ENCODE measurements at regions not wholly inside any gene's neighbourhood (a gene's known extent, or its start where the extent isn't known, plus 50 kb on each side); places are given as distances from the start of the nearest gene placed in this dataset.

DNA sequence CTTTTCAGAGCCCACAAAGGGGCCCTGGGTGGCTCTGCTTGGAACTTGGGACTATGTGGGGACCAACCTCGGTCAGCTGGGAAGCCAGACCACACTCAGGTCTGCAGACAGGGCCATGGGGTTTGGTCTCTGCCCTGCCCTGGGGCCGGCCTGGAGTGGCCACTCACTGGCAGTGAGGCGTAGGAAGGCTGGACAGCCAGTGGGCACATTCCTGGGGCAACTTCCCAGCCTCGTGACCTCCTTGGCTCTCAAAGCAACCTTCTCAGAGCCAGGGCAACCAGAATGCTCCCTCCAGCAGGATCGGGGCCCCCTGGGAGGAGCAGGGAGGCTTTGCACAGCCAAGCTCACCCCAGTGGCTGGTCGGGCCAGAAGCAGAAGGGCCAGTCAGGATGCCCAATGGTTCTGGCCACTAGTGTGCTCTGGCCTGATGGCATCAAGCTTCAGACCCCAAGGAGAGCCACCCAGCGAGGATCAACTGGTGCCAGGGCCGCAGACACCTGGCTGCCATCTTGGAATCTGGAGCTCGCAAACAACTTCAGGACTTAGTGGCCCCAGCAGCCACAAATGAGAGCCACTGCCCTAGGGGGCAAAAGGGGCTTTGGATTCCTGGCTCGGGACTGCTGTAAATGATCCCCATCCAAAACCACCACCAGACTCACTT lies 87.1 kb downstream of the MYEOV start:
- FAIRE-seq (no peak), DNase-seq (ENCODE audit: low read depth) (no peak)
- Histone ChIP-seq H4K20me1 (ENCODE audit: insufficient read depth, low read length) (no peaks in the 10 kb centered on the region), H3K36me3 (ENCODE audit: insufficient read depth, low read length) (no peaks in the 10 kb centered on the region), H3K27me3 (ENCODE audit: insufficient read depth, low read length) (no peaks in the 10 kb centered on the region), H3K9ac (ENCODE audit: low read length) (no peak overlapping the region), H3K9me3 (ENCODE audit: insufficient read depth, low read depth, low read length) (no peaks in the 10 kb centered on the region), H3K4me3 (ENCODE audit: insufficient read depth, low read depth, low read length) (no peak overlapping the region), H3K4me1 (ENCODE audit: insufficient read depth, low read length) (no peaks in the 10 kb centered on the region), H3K4me2 (ENCODE audit: low read length) (no peak overlapping the region), H3K27ac (ENCODE audit: low read depth, low read length) (no peak overlapping the region), H2AFZ (ENCODE audit: low read depth, low read length) (no peak overlapping the region), H3K79me2 (ENCODE audit: insufficient read depth, low read length) (no peaks in the 10 kb centered on the region)
- H3K4me1 Mint-ChIP-seq (ENCODE audit: low read depth, unreplicated experiment): peaks cover 2% of the 10 kb centered on the region
- no peaks in the 10 kb centered on the region for H3K9me3 Mint-ChIP-seq (ENCODE audit: unreplicated experiment)
- no peak overlapping the region for H3K4me3 Mint-ChIP-seq (ENCODE audit: unreplicated experiment)
- H3K27ac Mint-ChIP-seq (ENCODE audit: unreplicated experiment): no peak overlapping the region
- TF ChIP-seq EZH2 (IDR thresholded peaks at IDR 0.05; ENCODE audit: insufficient read depth, low read length): no peak
- TF ChIP-seq, protein P1, sequence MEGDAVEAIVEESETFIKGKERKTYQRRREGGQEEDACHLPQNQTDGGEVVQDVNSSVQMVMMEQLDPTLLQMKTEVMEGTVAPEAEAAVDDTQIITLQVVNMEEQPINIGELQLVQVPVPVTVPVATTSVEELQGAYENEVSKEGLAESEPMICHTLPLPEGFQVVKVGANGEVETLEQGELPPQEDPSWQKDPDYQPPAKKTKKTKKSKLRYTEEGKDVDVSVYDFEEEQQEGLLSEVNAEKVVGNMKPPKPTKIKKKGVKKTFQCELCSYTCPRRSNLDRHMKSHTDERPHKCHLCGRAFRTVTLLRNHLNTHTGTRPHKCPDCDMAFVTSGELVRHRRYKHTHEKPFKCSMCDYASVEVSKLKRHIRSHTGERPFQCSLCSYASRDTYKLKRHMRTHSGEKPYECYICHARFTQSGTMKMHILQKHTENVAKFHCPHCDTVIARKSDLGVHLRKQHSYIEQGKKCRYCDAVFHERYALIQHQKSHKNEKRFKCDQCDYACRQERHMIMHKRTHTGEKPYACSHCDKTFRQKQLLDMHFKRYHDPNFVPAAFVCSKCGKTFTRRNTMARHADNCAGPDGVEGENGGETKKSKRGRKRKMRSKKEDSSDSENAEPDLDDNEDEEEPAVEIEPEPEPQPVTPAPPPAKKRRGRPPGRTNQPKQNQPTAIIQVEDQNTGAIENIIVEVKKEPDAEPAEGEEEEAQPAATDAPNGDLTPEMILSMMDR (IDR thresholded peaks at IDR 0.05; ENCODE audit: insufficient read depth, low read depth, low read length): no peak
- no peaks in the 10 kb centered on the region for H3K36me3 Mint-ChIP-seq (ENCODE audit: low read depth, unreplicated experiment)
- H3K27me3 Mint-ChIP-seq (ENCODE audit: low read depth, unreplicated experiment): peaks cover 50% of the 10 kb centered on the region

GRCh38 chr11:69381681-69382130 lies 87.8 kb downstream of the MYEOV start:
- no peak for DNase-seq (ENCODE audit: low read depth)
- Mint-ChIP-seq H3K27me3 (ENCODE audit: low read depth, unreplicated experiment) (peaks cover 51% of the 10 kb centered on the region), H3K4me1 (ENCODE audit: low read depth, unreplicated experiment) (peaks cover 2% of the 10 kb centered on the region), H3K4me3 (ENCODE audit: unreplicated experiment) (no peak overlapping the region), H3K36me3 (ENCODE audit: low read depth, unreplicated experiment) (no peaks in the 10 kb centered on the region), H3K27ac (ENCODE audit: unreplicated experiment) (no peak overlapping the region), H3K9me3 (ENCODE audit: unreplicated experiment) (peaks cover under 1% of the 10 kb centered on the region)
- no peaks in the 10 kb centered on the region for H3K79me2 ChIP-seq (ENCODE audit: insufficient read depth, low read length)
- no peaks in the 10 kb centered on the region for H3K27me3 ChIP-seq (ENCODE audit: insufficient read depth, low read length)
- no peaks in the 10 kb centered on the region for H3K36me3 ChIP-seq (ENCODE audit: insufficient read depth, low read length)
- no peak overlapping the region for H3K4me2 ChIP-seq (ENCODE audit: low read length)
- FAIRE-seq: no peak
- no peak overlapping the region for H2AFZ ChIP-seq (ENCODE audit: low read depth, low read length)
- H3K9ac ChIP-seq (ENCODE audit: low read length): no peak overlapping the region
- H3K4me3 ChIP-seq (ENCODE audit: insufficient read depth, low read depth, low read length): no peak overlapping the region
- H3K9me3 ChIP-seq (ENCODE audit: insufficient read depth, low read depth, low read length): no peaks in the 10 kb centered on the region
- TF ChIP-seq, protein P1 (IDR thresholded peaks at IDR 0.05; ENCODE audit: insufficient read depth, low read depth, low read length): no peak
- no peak for TF ChIP-seq EZH2 (IDR thresholded peaks at IDR 0.05; ENCODE audit: insufficient read depth, low read length)
- H3K4me1 ChIP-seq (ENCODE audit: insufficient read depth, low read length): no peaks in the 10 kb centered on the region
- H4K20me1 ChIP-seq (ENCODE audit: insufficient read depth, low read length): no peaks in the 10 kb centered on the region
- H3K27ac ChIP-seq (ENCODE audit: low read depth, low read length): no peak overlapping the region

Data from astrocyte (in vitro differentiated cells and primary cell).